WTC11 (cell line): ENCODE measurements at regions not wholly inside any gene's neighbourhood (a gene's known extent, or its start where the extent isn't known, plus 50 kb on each side); places are given as distances from the start of the nearest gene placed in this dataset.

Experiments
- ATAC-seq: fragments of 200-7000 bp; cut with Tn5 transposase; 2 replicates; pipeline ENCODE4 v1.10.0; 2021; ENCODE audit warnings: mild to moderate bottlenecking, moderate library complexity
- CTCF ChIA-PET: fragments of 300-600 bp; sonication (Branson Sonifier 250); formaldehyde crosslinking; loops from one replicate; lab custom pipeline; 2021; ENCODE audit warnings: antibody characterized with exemption; lab: Charles Lee
- POLR2A ChIA-PET: fragments of 350-600 bp; sonication (Branson Sonifier 250); formaldehyde crosslinking; loops from one replicate; lab custom pipeline; 2021; ENCODE audit warnings: antibody characterized with exemption; lab: Charles Lee
- DNase-seq: peaks from one replicate; pipeline ENCODE4 v3.0.0; 2021; ENCODE audit warnings: low spot score
- H3K27ac Mint-ChIP-seq: 2 replicates; pipeline ENCODE4 v1.8.0; 2021; ENCODE audit warnings: mixed read lengths
- H3K27me3 Mint-ChIP-seq: 2 replicates; pipeline ENCODE4 v1.8.0; 2021; ENCODE audit warnings: low read depth, mild to moderate bottlenecking, moderate library complexity, mixed read lengths
- H3K36me3 Mint-ChIP-seq: 2 replicates; pipeline ENCODE4 v1.8.0; 2021; ENCODE audit warnings: mixed read lengths
- H3K4me1 Mint-ChIP-seq: 2 replicates; pipeline ENCODE4 v1.8.0; 2022; ENCODE audit warnings: mixed read lengths
- H3K4me3 Mint-ChIP-seq: 2 replicates; pipeline ENCODE4 v1.8.0; 2021; ENCODE audit warnings: mild to moderate bottlenecking, moderate library complexity, mixed read lengths
- H3K9me3 Mint-ChIP-seq: 2 replicates; pipeline ENCODE4 v1.8.0; 2021; ENCODE audit warnings: mixed read lengths
- ATF1 ChIP-seq: sonication (generic); formaldehyde crosslinking; IDR thresholded peaks from 2 replicates; pipeline ENCODE4 v1.8.1; 2023; ENCODE audit warnings: mild to moderate bottlenecking, moderate library complexity, missing genetic modification reagents
- ETV6 ChIP-seq: sonication (generic); formaldehyde crosslinking; IDR thresholded peaks from 2 replicates; pipeline ENCODE4 v1.8.1; 2022; ENCODE audit warnings: mild to moderate bottlenecking, missing genetic modification reagents
- FOXJ3 ChIP-seq: sonication (generic); formaldehyde crosslinking; IDR thresholded peaks from 2 replicates; pipeline ENCODE4 v1.9.0; 2021; ENCODE audit warnings: missing genetic modification reagents, mild to moderate bottlenecking, borderline replicate concordance
- GTF2I ChIP-seq: fragments of 250-450 bp; sonication (Bioruptor Pico); conservative IDR thresholded peaks from 2 replicates; pipeline ENCODE4 v1.4.0; 2021; ENCODE audit warnings: mild to moderate bottlenecking
- KAT7 ChIP-seq: sonication (generic); formaldehyde crosslinking; IDR thresholded peaks from 2 replicates; pipeline ENCODE4 v1.8.1; 2023; ENCODE audit warnings: missing genetic modification reagents, mild to moderate bottlenecking, borderline replicate concordance
- NFE2L1 ChIP-seq: sonication (generic); formaldehyde crosslinking; IDR thresholded peaks from 2 replicates; pipeline ENCODE4 v1.8.1; 2023; ENCODE audit warnings: missing genetic modification reagents
- PRRX2 ChIP-seq: fragments of 250-450 bp; sonication (Bioruptor Pico); IDR thresholded peaks from 2 replicates; pipeline ENCODE4 v1.8.0; 2021; ENCODE audit warnings: mild to moderate bottlenecking
- SMAD3 ChIP-seq: sonication (generic); formaldehyde crosslinking; IDR thresholded peaks from 2 replicates; pipeline ENCODE4 v1.8.0; 2022; ENCODE audit warnings: missing genetic modification reagents, mild to moderate bottlenecking, borderline replicate concordance
- SMAD4 ChIP-seq: sonication (generic); formaldehyde crosslinking; IDR thresholded peaks from 2 replicates; pipeline ENCODE4 v1.8.0; 2022; ENCODE audit warnings: mild to moderate bottlenecking, missing genetic modification reagents
- SP1 ChIP-seq: sonication (generic); formaldehyde crosslinking; conservative IDR thresholded peaks from 2 replicates; pipeline ENCODE4 v1.8.1; 2022; ENCODE audit warnings: missing genetic modification reagents
- TEAD1 ChIP-seq: sonication (generic); formaldehyde crosslinking; IDR thresholded peaks from 2 replicates; pipeline ENCODE4 v1.8.0; 2022; ENCODE audit warnings: mild to moderate bottlenecking, missing genetic modification reagents
- TP53 ChIP-seq: sonication (generic); formaldehyde crosslinking; IDR thresholded peaks from 2 replicates; pipeline ENCODE4 v1.8.1; 2023; ENCODE audit warnings: mild to moderate bottlenecking, missing genetic modification reagents
- ZNF317 ChIP-seq: sonication (generic); formaldehyde crosslinking; IDR thresholded peaks from 2 replicates; pipeline ENCODE4 v1.8.1; 2023; ENCODE audit warnings: low read depth, mild to moderate bottlenecking, moderate library complexity, missing genetic modification reagents, borderline replicate concordance
- TF ChIP-seq, protein P1 (sequence below): sonication (generic); formaldehyde crosslinking; IDR thresholded peaks from 2 replicates; pipeline ENCODE4 v1.8.1; 2023; ENCODE audit warnings: mild to moderate bottlenecking, moderate library complexity, missing genetic modification reagents
- TF ChIP-seq, protein P2 (sequence below): sonication (generic); formaldehyde crosslinking; IDR thresholded peaks from 2 replicates; pipeline ENCODE4 v1.8.1; 2023; ENCODE audit warnings: mild to moderate bottlenecking, missing genetic modification reagents, borderline replicate concordance
- TF ChIP-seq, protein P3 (sequence below): sonication (generic); formaldehyde crosslinking; IDR thresholded peaks from 2 replicates; pipeline ENCODE4 v1.8.1; 2022; ENCODE audit warnings: mild to moderate bottlenecking, moderate library complexity, missing genetic modification reagents
- TF ChIP-seq, protein P4 (sequence below): fragments of 250-450 bp; sonication (Bioruptor Pico); conservative IDR thresholded peaks from 2 replicates; pipeline ENCODE4 v1.9.0; 2021; ENCODE audit warnings: mild to moderate bottlenecking
- TF ChIP-seq, protein P5 (sequence below): fragments of 200-600 bp; IDR thresholded peaks from 2 replicates; pipeline ENCODE4 v1.8.0; 2022; ENCODE audit warnings: antibody characterized with exemption
- TF ChIP-seq, protein P6 (sequence below): sonication (generic); formaldehyde crosslinking; IDR thresholded peaks from 2 replicates; pipeline ENCODE4 v1.8.0; 2022; ENCODE audit warnings: missing genetic modification reagents
- TF ChIP-seq, protein P7 (sequence below): fragments of 250-450 bp; sonication (Bioruptor Pico); IDR thresholded peaks from 2 replicates; pipeline ENCODE4 v1.9.0; 2021; ENCODE audit warnings: mild to moderate bottlenecking

DNA sequence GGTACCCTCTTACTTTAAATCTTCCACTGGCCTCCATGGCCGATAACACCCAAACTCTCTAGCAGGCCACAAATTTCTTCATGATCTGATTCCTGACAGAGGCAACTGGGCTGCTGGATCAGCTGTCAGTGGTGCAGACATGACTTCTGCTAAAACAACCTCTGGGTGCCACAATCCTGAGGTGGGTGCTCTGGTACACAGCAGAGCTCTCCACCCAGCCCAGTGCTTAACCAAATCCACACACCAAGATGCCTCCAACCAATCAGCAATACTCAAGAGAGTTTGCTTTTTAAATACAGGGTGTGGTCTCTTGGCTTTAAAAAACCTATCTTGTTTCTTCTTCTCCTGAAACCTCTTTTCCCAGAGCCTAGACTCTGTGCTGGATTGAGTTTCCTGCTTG is 126.6 kb upstream of the SPACA1 start (continued):
- TF ChIP-seq, protein P1, sequence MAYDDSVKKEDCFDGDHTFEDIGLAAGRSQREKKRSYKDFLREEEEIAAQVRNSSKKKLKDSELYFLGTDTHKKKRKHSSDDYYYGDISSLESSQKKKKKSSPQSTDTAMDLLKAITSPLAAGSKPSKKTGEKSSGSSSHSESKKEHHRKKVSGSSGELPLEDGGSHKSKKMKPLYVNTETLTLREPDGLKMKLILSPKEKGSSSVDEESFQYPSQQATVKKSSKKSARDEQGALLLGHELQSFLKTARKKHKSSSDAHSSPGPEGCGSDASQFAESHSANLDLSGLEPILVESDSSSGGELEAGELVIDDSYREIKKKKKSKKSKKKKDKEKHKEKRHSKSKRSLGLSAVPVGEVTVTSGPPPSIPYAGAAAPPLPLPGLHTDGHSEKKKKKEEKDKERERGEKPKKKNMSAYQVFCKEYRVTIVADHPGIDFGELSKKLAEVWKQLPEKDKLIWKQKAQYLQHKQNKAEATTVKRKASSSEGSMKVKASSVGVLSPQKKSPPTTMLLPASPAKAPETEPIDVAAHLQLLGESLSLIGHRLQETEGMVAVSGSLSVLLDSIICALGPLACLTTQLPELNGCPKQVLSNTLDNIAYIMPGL: no peak
- TF ChIP-seq KAT7 (CRISPR knock-in tag): no peak
- TF ChIP-seq FOXJ3 (CRISPR knock-in tag): no peak
- no peak for TF ChIP-seq PRRX2 (CRISPR knock-in tag)
- TF ChIP-seq GTF2I (CRISPR knock-in tag): no peak
- TF ChIP-seq, protein P2, sequence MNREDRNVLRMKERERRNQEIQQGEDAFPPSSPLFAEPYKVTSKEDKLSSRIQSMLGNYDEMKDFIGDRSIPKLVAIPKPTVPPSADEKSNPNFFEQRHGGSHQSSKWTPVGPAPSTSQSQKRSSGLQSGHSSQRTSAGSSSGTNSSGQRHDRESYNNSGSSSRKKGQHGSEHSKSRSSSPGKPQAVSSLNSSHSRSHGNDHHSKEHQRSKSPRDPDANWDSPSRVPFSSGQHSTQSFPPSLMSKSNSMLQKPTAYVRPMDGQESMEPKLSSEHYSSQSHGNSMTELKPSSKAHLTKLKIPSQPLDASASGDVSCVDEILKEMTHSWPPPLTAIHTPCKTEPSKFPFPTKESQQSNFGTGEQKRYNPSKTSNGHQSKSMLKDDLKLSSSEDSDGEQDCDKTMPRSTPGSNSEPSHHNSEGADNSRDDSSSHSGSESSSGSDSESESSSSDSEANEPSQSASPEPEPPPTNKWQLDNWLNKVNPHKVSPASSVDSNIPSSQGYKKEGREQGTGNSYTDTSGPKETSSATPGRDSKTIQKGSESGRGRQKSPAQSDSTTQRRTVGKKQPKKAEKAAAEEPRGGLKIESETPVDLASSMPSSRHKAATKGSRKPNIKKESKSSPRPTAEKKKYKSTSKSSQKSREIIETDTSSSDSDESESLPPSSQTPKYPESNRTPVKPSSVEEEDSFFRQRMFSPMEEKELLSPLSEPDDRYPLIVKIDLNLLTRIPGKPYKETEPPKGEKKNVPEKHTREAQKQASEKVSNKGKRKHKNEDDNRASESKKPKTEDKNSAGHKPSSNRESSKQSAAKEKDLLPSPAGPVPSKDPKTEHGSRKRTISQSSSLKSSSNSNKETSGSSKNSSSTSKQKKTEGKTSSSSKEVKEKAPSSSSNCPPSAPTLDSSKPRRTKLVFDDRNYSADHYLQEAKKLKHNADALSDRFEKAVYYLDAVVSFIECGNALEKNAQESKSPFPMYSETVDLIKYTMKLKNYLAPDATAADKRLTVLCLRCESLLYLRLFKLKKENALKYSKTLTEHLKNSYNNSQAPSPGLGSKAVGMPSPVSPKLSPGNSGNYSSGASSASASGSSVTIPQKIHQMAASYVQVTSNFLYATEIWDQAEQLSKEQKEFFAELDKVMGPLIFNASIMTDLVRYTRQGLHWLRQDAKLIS (CRISPR knock-in tag): no peak

DNA sequence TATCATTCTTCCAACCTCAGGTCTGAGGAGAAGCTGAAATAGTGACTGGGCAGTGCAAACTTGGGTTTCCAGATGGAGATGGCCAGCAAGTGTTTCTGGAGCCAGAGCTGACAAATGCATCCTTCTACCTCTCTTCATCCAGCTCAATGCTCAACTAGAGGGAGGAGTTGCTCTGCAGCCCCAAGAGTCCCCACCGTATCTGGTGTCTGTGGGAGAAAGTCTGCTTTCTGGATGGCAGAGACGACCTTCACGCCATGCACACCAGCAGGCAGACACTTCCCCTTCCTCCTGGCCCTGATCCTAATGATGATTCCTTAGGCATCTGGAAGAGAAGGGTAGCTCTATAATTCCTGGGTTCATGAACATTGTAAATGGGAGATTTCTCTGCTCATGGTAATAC is 127.4 kb upstream of the SPACA1 start:
- CTCF ChIA-PET: interaction anchor here (1.3 kb wide), 1 partner anchor 15 kb away, joined by 3 read pairs; no protein-coding TSS in a partner anchor
- no peak overlapping the region for H3K27ac Mint-ChIP-seq
- no peak for DNase-seq
- TF ChIP-seq SMAD3 (no peak), SP1 (CRISPR knock-in tag) (no peak), NFE2L1 (no peak)
- TF ChIP-seq, protein P3, sequence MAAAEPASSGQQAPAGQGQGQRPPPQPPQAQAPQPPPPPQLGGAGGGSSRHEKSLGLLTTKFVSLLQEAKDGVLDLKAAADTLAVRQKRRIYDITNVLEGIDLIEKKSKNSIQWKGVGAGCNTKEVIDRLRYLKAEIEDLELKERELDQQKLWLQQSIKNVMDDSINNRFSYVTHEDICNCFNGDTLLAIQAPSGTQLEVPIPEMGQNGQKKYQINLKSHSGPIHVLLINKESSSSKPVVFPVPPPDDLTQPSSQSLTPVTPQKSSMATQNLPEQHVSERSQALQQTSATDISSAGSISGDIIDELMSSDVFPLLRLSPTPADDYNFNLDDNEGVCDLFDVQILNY: no peak
- TF ChIP-seq, protein P4, sequence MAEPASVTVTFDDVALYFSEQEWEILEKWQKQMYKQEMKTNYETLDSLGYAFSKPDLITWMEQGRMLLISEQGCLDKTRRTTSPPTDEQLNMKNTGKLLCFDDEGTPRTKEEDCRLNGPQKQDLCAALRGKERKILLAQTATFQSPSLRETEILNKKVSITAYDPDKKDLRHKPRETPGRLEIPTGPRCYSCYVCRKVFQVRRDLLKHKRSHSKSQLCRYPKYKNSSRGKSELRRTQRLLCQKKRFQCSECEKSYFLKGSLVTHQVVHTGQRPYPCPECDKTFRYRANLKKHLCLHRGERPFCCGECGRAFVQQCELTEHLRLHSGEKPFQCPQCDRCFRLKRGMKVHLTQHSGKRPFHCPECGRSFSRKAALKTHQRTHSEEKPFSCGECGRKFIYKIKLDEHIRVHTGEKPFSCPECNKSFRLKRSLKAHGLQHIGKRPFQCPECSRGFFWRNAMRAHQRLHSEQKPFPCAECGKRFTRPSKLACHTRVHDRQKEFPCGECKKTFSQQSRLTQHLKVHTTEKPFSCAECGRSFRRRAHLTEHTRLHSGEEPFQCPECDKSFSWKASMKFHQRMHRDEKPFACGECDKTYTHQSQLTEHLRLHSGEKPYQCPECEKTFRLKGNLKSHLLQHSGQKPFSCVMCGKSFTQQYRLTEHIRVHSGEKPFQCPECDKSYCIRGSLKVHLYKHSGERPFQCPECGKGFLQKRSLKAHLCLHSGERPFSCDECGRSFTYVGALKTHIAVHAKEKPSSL (CRISPR knock-in tag): no peak
- TF ChIP-seq, protein P5, sequence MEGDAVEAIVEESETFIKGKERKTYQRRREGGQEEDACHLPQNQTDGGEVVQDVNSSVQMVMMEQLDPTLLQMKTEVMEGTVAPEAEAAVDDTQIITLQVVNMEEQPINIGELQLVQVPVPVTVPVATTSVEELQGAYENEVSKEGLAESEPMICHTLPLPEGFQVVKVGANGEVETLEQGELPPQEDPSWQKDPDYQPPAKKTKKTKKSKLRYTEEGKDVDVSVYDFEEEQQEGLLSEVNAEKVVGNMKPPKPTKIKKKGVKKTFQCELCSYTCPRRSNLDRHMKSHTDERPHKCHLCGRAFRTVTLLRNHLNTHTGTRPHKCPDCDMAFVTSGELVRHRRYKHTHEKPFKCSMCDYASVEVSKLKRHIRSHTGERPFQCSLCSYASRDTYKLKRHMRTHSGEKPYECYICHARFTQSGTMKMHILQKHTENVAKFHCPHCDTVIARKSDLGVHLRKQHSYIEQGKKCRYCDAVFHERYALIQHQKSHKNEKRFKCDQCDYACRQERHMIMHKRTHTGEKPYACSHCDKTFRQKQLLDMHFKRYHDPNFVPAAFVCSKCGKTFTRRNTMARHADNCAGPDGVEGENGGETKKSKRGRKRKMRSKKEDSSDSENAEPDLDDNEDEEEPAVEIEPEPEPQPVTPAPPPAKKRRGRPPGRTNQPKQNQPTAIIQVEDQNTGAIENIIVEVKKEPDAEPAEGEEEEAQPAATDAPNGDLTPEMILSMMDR: no peak
- TF ChIP-seq, all 79 proteins: peak for 0
- POLR2A ChIA-PET: no interaction called here
- Mint-ChIP-seq H3K4me1 (peaks cover 11% of the 10 kb centered on the region), H3K4me3 (no peak overlapping the region), H3K36me3 (peaks cover 8% of the 10 kb centered on the region), H3K27me3 (peaks cover 3% of the 10 kb centered on the region; the same call in 1 of the 2 replicates), H3K9me3 (peaks cover 14% of the 10 kb centered on the region)
- ATAC-seq: no peak

DNA sequence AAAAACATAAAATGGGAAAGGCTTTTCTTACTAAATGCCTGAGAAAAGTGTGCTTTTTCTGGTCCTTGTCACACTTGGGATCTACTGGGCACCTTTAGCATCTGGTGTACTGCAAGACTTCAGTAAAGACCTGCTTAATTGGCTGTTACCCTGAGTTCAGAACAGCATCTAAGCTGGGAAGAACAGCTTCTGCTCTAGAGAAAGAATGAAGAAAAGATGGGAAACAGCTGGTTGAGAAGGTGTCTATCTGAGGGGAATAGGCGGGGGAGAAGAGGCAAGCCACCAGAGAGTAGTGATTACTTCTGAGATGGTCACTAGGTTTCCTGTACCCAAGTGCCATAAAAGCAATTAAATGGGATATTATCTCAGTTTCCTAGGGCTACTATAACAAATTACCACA is 128.2 kb upstream of the SPACA1 start:
- POLR2A ChIA-PET: no interaction called here
- DNase-seq (no peak), ATAC-seq (no peak)
- peaks cover 3% of the 10 kb centered on the region; the same call in 1 of the 2 replicates for H3K27me3 Mint-ChIP-seq
- H3K27ac Mint-ChIP-seq: no peak overlapping the region
- peaks cover 11% of the 10 kb centered on the region for H3K4me1 Mint-ChIP-seq
- peaks cover 8% of the 10 kb centered on the region for H3K36me3 Mint-ChIP-seq
- peaks cover 14% of the 10 kb centered on the region for H3K9me3 Mint-ChIP-seq
- no peak overlapping the region for H3K4me3 Mint-ChIP-seq
- CTCF ChIA-PET: interaction anchor here (1.3 kb wide), 1 partner anchor 14 kb away, joined by 3 read pairs; no protein-coding TSS in a partner anchor
- no peak for TF ChIP-seq SMAD4 (CRISPR knock-in tag)
- TF ChIP-seq ATF1: no peak
- TF ChIP-seq TEAD1 (CRISPR knock-in tag): no peak
- no peak for TF ChIP-seq ETV6 (CRISPR knock-in tag)
- TF ChIP-seq, protein P6, sequence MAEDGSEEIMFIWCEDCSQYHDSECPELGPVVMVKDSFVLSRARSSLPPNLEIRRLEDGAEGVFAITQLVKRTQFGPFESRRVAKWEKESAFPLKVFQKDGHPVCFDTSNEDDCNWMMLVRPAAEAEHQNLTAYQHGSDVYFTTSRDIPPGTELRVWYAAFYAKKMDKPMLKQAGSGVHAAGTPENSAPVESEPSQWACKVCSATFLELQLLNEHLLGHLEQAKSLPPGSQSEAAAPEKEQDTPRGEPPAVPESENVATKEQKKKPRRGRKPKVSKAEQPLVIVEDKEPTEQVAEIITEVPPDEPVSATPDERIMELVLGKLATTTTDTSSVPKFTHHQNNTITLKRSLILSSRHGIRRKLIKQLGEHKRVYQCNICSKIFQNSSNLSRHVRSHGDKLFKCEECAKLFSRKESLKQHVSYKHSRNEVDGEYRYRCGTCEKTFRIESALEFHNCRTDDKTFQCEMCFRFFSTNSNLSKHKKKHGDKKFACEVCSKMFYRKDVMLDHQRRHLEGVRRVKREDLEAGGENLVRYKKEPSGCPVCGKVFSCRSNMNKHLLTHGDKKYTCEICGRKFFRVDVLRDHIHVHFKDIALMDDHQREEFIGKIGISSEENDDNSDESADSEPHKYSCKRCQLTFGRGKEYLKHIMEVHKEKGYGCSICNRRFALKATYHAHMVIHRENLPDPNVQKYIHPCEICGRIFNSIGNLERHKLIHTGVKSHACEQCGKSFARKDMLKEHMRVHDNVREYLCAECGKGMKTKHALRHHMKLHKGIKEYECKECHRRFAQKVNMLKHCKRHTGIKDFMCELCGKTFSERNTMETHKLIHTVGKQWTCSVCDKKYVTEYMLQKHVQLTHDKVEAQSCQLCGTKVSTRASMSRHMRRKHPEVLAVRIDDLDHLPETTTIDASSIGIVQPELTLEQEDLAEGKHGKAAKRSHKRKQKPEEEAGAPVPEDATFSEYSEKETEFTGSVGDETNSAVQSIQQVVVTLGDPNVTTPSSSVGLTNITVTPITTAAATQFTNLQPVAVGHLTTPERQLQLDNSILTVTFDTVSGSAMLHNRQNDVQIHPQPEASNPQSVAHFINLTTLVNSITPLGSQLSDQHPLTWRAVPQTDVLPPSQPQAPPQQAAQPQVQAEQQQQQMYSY (CRISPR knock-in tag): no peak
- no peak for TF ChIP-seq TP53 (CRISPR knock-in tag)
- TF ChIP-seq, protein P7, sequence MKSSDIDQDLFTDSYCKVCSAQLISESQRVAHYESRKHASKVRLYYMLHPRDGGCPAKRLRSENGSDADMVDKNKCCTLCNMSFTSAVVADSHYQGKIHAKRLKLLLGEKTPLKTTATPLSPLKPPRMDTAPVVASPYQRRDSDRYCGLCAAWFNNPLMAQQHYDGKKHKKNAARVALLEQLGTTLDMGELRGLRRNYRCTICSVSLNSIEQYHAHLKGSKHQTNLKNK: no peak
- TF ChIP-seq ZNF317 (CRISPR knock-in tag): no peak
